ENCODE measurements at regions not wholly inside any gene's neighbourhood (a gene's known extent, or its start where the extent isn't known, plus 50 kb on each side); places are given as distances from the start of the nearest gene placed in this dataset.

- TF ChIP-seq CTCF (IDR thresholded peaks at IDR 0.05), result no peak
- no peak for ATAC-seq (ENCODE audit: low FRiP score)
- no peak for DNase-seq (ENCODE audit: low spot score)
Measured at GRCh38 chr2:145018502-145018901, 498.6 kb upstream of the ZEB2 start.

- ATAC-seq (ENCODE audit: low FRiP score) (no peak), DNase-seq (ENCODE audit: low spot score) (no peak)
- TF ChIP-seq CTCF (IDR thresholded peaks at IDR 0.05), result no peak
Measured at GRCh38 chr2:145017149-145017548, 497.2 kb upstream of the ZEB2 start.

GRCh38 chr2:145016711-145017110, 496.8 kb upstream of the ZEB2 start:
- ATAC-seq (ENCODE audit: low FRiP score), result no peak
- DNase-seq (ENCODE audit: low spot score), result no peak
- TF ChIP-seq CTCF (IDR thresholded peaks at IDR 0.05), result no peak

- DNase-seq (ENCODE audit: low spot score), result no peak
- no peak for TF ChIP-seq CTCF (IDR thresholded peaks at IDR 0.05)
- no peak for ATAC-seq (ENCODE audit: low FRiP score)
Measured at GRCh38 chr2:145015561-145015960, 495.6 kb upstream of the ZEB2 start.

- DNase-seq (ENCODE audit: low spot score) (no peak), ATAC-seq (ENCODE audit: low FRiP score) (no peak)
- no peak for TF ChIP-seq CTCF (IDR thresholded peaks at IDR 0.05)
Measured at GRCh38 chr2:145012806-145013205, 492.9 kb upstream of the ZEB2 start.

- ATAC-seq (ENCODE audit: low FRiP score), result no peak
- TF ChIP-seq CTCF (IDR thresholded peaks at IDR 0.05), result no peak
- no peak for DNase-seq (ENCODE audit: low spot score)
Measured at GRCh38 chr2:145012214-145012670, 492.3 kb upstream of the ZEB2 start.

GRCh38 chr2:145010635-145011034, 490.7 kb upstream of the ZEB2 start:
- ATAC-seq (ENCODE audit: low FRiP score) (no peak), DNase-seq (ENCODE audit: low spot score) (no peak)
- no peak for TF ChIP-seq CTCF (IDR thresholded peaks at IDR 0.05)

All from omental fat pad (tissue), 3 donors.